Panc1 (cell line): ENCODE measurements at regions not wholly inside any gene's neighbourhood (a gene's known extent, or its start where the extent isn't known, plus 50 kb on each side); places are given as distances from the start of the nearest gene placed in this dataset.

Experiments
- ATAC-seq: fragments of 200-7000 bp; cut with Tn5 transposase; 2 replicates; pipeline ENCODE4 v1.9.1; 2020; ENCODE audit warnings: mild to moderate bottlenecking, moderate library complexity
- BruUV-seq: library from RNA; stranded (reverse); fragments of 400-500 nt; replicated peaks from 2 replicates; lab custom pipeline; 2021; lab: Mats Ljungman, UMichigan
- CTCF ChIA-PET: fragments of 300-600 bp; sonication (Branson Sonifier 250); formaldehyde crosslinking; loops from one replicate; lab custom pipeline; 2022; ENCODE audit warnings: antibody characterized with exemption; lab: Charles Lee
- POLR2A ChIA-PET: fragments of 300-600 bp; sonication (Branson Sonifier 250); formaldehyde crosslinking; loops from one replicate; lab custom pipeline; 2022; ENCODE audit warnings: antibody characterized with exemption; lab: Charles Lee
- DNase-seq: peaks from one replicate; pipeline ENCODE4 v3.0.0-alpha.2; 2010; ENCODE audit warnings: low read depth, low spot score
- H3K27ac ChIP-seq: 2 replicates; pipeline ENCODE4 v1.5.1; 2011; ENCODE audit warnings: mild to moderate bottlenecking, low read length, inconsistent platforms
- H3K27me3 ChIP-seq: fragments of 200-500 bp; sonication (Bioruptor generic); 2 replicates; pipeline ENCODE4 v1.6.0; 2014; ENCODE audit warnings: low read length, inconsistent platforms; ENCODE audit not compliant: control insufficient read depth, insufficient read depth
- H3K36me3 ChIP-seq: fragments of 200-500 bp; sonication (Bioruptor generic); 2 replicates; pipeline ENCODE4 v1.5.1; 2014; ENCODE audit warnings: inconsistent platforms, mild to moderate bottlenecking, low read length, moderate library complexity; ENCODE audit not compliant: control insufficient read depth, insufficient read depth
- H3K4me1 ChIP-seq: 2 replicates; pipeline ENCODE4 v1.5.1; 2011; ENCODE audit warnings: inconsistent platforms, mild to moderate bottlenecking, low read length, moderate library complexity; ENCODE audit not compliant: control insufficient read depth, insufficient read depth
- H3K4me3 ChIP-seq, 2 experiments: 2 replicates each; pipeline ENCODE4 v1.5.1; 2011 to 2012; ENCODE audit warnings: low read depth in 2 of 2, low read length in 2 of 2, mild to moderate bottlenecking in 2 of 2, inconsistent platforms in 1 of 2, moderate library complexity in 1 of 2
- H3K9me3 ChIP-seq: fragments of 200-500 bp; sonication (Bioruptor generic); 2 replicates; pipeline ENCODE4 v1.5.1; 2014; ENCODE audit warnings: low read depth, mild to moderate bottlenecking, inconsistent platforms, low read length, moderate library complexity; ENCODE audit not compliant: control insufficient read depth, insufficient read depth
- POLR2AphosphoS5 ChIP-seq: IDR thresholded peaks from 2 replicates; pipeline ENCODE4 v1.6.1; 2012; ENCODE audit warnings: mild to moderate bottlenecking, low read depth, low read length, moderate library complexity
- SIN3A ChIP-seq: IDR thresholded peaks from 2 replicates; pipeline ENCODE4 v1.6.1; 2012; ENCODE audit warnings: low read depth, mild to moderate bottlenecking, low read length, moderate library complexity, borderline replicate concordance; ENCODE audit not compliant: insufficient read depth
- TCF7L2 ChIP-seq: IDR thresholded peaks from 2 replicates; pipeline ENCODE4 v1.6.1; 2011; ENCODE audit warnings: mild to moderate bottlenecking, low read depth, low read length, inconsistent platforms
- in situ Hi-C: cut with HindIII; loops from 2 replicates; pipeline ENCODE4 v1.10.0; 2016; ENCODE audit warnings: low sequenced_read_pairs, low pct_unique_long_range_greater_than_20kb
- intact Hi-C: fragments of 100-400 bp; cut with micrococcal nuclease; formaldehyde crosslinking; loops from one replicate; pipeline ENCODE4 v1.10.0; 2022; ENCODE audit not compliant: unreplicated experiment
- TF ChIP-seq, protein P1 (sequence below), 2 experiments: IDR thresholded peaks; 2 replicates each; pipeline ENCODE4 v1.6.1; 2011 to 2012; ENCODE audit warnings: low read depth in 2 of 2, control low read depth in 1 of 2, low read length in 1 of 2, mild to moderate bottlenecking in 1 of 2, moderate library complexity in 1 of 2; ENCODE audit not compliant: insufficient read depth in 1 of 2
- TF ChIP-seq, protein P2 (sequence below): fragments of 450-650 bp; IDR thresholded peaks from 2 replicates; pipeline ENCODE4 v1.5.1; 2017; ENCODE audit warnings: mild to moderate bottlenecking

DNA sequence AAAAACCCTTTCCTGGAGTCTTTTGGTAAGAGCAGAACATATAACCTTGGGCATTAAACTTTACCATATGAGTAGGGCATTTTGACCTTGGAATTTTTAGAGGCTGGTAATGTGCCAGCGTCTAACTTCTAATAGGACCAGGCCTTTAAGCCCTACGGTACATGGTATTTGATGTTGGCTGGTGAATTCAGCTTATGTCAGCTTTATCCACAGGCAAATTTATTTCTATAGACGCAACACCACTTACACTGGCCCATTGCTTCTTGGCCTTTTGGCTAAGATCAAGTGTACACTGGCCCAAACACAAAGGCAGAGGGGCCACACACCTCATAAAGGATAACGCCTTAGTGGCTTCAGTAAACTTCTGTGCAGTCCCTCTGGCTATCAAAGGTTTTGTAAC, 410.2 kb upstream of the LARGE1 start:
- TF ChIP-seq, protein P1, sequence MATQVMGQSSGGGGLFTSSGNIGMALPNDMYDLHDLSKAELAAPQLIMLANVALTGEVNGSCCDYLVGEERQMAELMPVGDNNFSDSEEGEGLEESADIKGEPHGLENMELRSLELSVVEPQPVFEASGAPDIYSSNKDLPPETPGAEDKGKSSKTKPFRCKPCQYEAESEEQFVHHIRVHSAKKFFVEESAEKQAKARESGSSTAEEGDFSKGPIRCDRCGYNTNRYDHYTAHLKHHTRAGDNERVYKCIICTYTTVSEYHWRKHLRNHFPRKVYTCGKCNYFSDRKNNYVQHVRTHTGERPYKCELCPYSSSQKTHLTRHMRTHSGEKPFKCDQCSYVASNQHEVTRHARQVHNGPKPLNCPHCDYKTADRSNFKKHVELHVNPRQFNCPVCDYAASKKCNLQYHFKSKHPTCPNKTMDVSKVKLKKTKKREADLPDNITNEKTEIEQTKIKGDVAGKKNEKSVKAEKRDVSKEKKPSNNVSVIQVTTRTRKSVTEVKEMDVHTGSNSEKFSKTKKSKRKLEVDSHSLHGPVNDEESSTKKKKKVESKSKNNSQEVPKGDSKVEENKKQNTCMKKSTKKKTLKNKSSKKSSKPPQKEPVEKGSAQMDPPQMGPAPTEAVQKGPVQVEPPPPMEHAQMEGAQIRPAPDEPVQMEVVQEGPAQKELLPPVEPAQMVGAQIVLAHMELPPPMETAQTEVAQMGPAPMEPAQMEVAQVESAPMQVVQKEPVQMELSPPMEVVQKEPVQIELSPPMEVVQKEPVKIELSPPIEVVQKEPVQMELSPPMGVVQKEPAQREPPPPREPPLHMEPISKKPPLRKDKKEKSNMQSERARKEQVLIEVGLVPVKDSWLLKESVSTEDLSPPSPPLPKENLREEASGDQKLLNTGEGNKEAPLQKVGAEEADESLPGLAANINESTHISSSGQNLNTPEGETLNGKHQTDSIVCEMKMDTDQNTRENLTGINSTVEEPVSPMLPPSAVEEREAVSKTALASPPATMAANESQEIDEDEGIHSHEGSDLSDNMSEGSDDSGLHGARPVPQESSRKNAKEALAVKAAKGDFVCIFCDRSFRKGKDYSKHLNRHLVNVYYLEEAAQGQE (IDR thresholded peaks at IDR 0.05; ENCODE audit: insufficient read depth in 1 of 2, low read depth in 2 of 2, low read length in 1 of 2), result no peak
- TF ChIP-seq, protein P2, sequence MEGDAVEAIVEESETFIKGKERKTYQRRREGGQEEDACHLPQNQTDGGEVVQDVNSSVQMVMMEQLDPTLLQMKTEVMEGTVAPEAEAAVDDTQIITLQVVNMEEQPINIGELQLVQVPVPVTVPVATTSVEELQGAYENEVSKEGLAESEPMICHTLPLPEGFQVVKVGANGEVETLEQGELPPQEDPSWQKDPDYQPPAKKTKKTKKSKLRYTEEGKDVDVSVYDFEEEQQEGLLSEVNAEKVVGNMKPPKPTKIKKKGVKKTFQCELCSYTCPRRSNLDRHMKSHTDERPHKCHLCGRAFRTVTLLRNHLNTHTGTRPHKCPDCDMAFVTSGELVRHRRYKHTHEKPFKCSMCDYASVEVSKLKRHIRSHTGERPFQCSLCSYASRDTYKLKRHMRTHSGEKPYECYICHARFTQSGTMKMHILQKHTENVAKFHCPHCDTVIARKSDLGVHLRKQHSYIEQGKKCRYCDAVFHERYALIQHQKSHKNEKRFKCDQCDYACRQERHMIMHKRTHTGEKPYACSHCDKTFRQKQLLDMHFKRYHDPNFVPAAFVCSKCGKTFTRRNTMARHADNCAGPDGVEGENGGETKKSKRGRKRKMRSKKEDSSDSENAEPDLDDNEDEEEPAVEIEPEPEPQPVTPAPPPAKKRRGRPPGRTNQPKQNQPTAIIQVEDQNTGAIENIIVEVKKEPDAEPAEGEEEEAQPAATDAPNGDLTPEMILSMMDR, result no peak
- no peak for TF ChIP-seq POLR2AphosphoS5
- DNase-seq (no peak), ATAC-seq (no peak)
- no TSS peak for BruUV-seq
- in situ Hi-C loops (no loop called here), intact Hi-C loops (no loop called here)
- Histone ChIP-seq H3K4me3 (no peak overlapping the region), H3K27ac (no peak overlapping the region), H3K36me3 (no peaks in the 10 kb centered on the region), H3K9me3 (no peaks in the 10 kb centered on the region), H3K27me3 (no peaks in the 10 kb centered on the region), H3K4me1 (no peaks in the 10 kb centered on the region)
- CTCF ChIA-PET, result no interaction called here
- POLR2A ChIA-PET, result no interaction called here

DNA sequence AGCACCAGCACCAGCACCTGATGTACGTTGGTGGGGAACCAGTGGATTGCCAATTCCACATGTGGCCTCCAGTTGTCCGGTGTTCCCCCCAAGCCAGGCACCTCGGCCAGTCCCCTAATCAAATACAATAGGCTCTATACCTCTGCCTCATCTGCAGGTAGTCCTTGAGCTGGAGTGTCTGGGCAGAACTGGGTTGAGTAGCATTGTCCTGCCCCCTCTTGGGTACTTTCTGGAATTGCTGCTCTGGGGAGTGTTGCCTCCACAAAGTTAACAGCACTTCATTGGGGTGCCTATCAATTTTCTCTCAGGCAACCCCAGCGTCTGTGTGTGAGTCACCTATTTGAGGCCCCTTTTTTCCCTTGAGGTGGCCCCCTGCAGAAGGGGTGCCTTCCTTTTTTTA, 413.0 kb upstream of the LARGE1 start:
- BruUV-seq, result no TSS peak

More for the DNA sequence above, 413.0 kb upstream of the LARGE1 start:
- in situ Hi-C loops (no loop called here), intact Hi-C loops (no loop called here)
- TF ChIP-seq TCF7L2, result no peak
- TF ChIP-seq, protein P2, result no peak
- TF ChIP-seq SIN3A, result no peak
- no peak for TF ChIP-seq POLR2AphosphoS5
- no peak overlapping the region for H3K27ac ChIP-seq
- ChIA-PET CTCF (no interaction called here), POLR2A (no interaction called here)
- no peaks in the 10 kb centered on the region for H3K9me3 ChIP-seq
- ATAC-seq (no peak), DNase-seq (no peak)
- no peaks in the 10 kb centered on the region for H3K36me3 ChIP-seq
- H3K27me3 ChIP-seq, result no peaks in the 10 kb centered on the region
- H3K4me1 ChIP-seq, result no peaks in the 10 kb centered on the region
- H3K4me3 ChIP-seq, result no peak overlapping the region
